ENCODE measurements at regions not wholly inside any gene's neighbourhood (a gene's known extent, or its start where the extent isn't known, plus 50 kb on each side); places are given as distances from the start of the nearest gene placed in this dataset.

DNA sequence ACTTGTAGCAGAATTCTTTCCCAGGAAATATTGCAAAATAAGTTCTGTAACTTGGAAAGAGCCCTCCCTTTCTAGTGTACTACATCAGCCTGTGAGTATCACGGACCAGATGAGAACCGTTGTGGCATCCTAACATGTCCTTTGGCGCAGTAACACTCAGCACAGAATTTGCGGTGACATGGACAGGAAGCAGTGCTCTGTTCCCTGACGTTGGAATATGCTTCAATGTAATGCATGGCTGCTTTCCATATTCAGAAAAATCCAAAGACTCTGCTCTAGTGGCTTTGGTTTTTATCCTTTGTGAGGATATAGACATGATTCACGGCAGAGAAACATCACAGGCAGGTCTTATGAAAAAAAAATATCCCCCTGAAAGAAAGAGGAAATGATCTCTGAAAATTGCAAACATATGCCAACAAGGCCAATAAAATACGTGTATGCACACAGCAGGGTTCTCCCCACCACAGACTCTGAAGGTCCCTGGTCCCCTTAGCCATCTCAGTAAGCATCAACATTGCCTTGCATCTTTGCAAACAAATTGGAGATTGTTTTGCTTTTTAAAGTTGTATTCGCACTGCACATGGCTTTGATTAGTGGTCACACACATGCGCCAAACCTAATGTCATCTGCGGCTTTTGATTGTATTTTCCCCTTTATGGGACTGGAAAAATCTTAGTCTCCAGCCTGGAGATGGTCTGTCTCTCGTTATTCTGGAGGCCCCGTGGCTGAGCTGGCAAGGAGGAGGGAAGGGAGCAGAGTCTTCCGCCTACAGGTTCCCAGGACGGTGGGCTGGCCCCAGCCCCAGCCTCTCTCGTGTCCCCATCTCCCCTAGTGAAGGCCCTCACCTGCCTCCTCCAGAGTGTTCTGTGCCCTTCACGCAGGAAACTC lies 122.9 kb downstream of the COPS8 start:
- TF ChIP-seq NFIC (IDR thresholded peaks at IDR 0.05) (no peak), TCF12 (IDR thresholded peaks at IDR 0.05; ENCODE audit: low read depth) (no peak), ZBTB7A (IDR thresholded peaks at IDR 0.05; ENCODE audit: low read depth) (no peak)

DNA sequence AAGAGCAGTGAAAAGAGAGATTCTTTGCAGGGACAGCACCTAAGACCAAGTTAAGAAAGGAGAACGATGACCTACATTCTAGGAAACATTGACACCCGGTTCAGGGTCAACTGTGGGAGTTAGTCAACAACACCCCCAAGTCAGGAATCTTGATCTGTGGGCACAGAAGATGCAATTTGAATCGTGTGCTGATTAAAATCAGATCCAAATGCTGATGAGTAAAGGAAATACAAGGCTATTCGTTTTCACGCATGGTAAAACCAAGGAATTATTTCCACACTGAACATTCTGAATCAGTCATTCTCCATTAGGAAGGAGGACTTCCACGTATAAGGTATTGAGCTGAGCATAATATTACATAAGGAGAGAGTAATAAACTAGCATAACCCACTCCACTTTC lies 124.2 kb downstream of the COPS8 start:
- TF ChIP-seq ZBTB7A (IDR thresholded peaks at IDR 0.05; ENCODE audit: low read depth): no peak
- no peak for TF ChIP-seq TCF12 (IDR thresholded peaks at IDR 0.05; ENCODE audit: low read depth)
- no peak for TF ChIP-seq TAF1 (IDR thresholded peaks at IDR 0.05; ENCODE audit: low read depth)
- no peak for TF ChIP-seq YY1 (IDR thresholded peaks at IDR 0.05; ENCODE audit: low read depth)
- no peak for TF ChIP-seq RAD21 (IDR thresholded peaks at IDR 0.05; ENCODE audit: low read depth)
- TF ChIP-seq FOXM1 (IDR thresholded peaks at IDR 0.05; ENCODE audit: borderline replicate concordance, low read depth): no peak
- no peak for TF ChIP-seq CREB1 (IDR thresholded peaks at IDR 0.05; ENCODE audit: low read depth)
- no peak for TF ChIP-seq EP300 (IDR thresholded peaks at IDR 0.05; ENCODE audit: borderline replicate concordance)
- no peak for TF ChIP-seq NFIC (IDR thresholded peaks at IDR 0.05)
- TF ChIP-seq CEBPB (IDR thresholded peaks at IDR 0.05): no peak

DNA sequence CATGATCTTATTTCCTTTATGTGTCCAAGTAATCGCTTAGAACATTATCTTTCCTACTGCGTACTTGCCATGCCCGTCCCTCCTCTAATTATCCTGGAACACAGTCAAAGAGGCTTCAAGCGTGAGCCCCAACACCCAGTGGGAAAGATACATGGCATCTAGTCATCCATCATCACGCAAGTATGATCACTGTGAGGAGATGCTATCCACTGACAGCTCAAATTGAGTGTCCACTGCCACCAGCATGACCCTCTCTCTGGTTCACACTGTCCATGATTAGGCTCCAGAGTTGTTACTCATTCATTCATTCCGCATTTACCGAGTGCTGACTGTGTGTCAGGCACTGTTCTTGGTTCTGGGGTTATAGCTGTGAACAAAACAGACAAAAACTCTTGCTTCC lies 124.6 kb downstream of the COPS8 start:
- TF ChIP-seq TAF1 (IDR thresholded peaks at IDR 0.05; ENCODE audit: low read depth) (no peak), TCF12 (IDR thresholded peaks at IDR 0.05; ENCODE audit: low read depth) (no peak), EP300 (IDR thresholded peaks at IDR 0.05; ENCODE audit: borderline replicate concordance) (no peak), FOXM1 (IDR thresholded peaks at IDR 0.05; ENCODE audit: borderline replicate concordance, low read depth) (no peak), RAD21 (IDR thresholded peaks at IDR 0.05; ENCODE audit: low read depth) (no peak), USF1 (IDR thresholded peaks at IDR 0.05) (no peak), TEAD4 (IDR thresholded peaks at IDR 0.05) (no peak), ZBTB7A (IDR thresholded peaks at IDR 0.05; ENCODE audit: low read depth) (no peak), EGR1 (IDR thresholded peaks at IDR 0.05) (no peak), NFIC (IDR thresholded peaks at IDR 0.05) (no peak), CEBPB (IDR thresholded peaks at IDR 0.05) (no peak), CREB1 (IDR thresholded peaks at IDR 0.05; ENCODE audit: low read depth) (no peak), MAX (IDR thresholded peaks at IDR 0.05) (no peak), YY1 (IDR thresholded peaks at IDR 0.05; ENCODE audit: low read depth) (no peak)
- TF ChIP-seq, protein P1, sequence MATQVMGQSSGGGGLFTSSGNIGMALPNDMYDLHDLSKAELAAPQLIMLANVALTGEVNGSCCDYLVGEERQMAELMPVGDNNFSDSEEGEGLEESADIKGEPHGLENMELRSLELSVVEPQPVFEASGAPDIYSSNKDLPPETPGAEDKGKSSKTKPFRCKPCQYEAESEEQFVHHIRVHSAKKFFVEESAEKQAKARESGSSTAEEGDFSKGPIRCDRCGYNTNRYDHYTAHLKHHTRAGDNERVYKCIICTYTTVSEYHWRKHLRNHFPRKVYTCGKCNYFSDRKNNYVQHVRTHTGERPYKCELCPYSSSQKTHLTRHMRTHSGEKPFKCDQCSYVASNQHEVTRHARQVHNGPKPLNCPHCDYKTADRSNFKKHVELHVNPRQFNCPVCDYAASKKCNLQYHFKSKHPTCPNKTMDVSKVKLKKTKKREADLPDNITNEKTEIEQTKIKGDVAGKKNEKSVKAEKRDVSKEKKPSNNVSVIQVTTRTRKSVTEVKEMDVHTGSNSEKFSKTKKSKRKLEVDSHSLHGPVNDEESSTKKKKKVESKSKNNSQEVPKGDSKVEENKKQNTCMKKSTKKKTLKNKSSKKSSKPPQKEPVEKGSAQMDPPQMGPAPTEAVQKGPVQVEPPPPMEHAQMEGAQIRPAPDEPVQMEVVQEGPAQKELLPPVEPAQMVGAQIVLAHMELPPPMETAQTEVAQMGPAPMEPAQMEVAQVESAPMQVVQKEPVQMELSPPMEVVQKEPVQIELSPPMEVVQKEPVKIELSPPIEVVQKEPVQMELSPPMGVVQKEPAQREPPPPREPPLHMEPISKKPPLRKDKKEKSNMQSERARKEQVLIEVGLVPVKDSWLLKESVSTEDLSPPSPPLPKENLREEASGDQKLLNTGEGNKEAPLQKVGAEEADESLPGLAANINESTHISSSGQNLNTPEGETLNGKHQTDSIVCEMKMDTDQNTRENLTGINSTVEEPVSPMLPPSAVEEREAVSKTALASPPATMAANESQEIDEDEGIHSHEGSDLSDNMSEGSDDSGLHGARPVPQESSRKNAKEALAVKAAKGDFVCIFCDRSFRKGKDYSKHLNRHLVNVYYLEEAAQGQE (IDR thresholded peaks at IDR 0.05; ENCODE audit: low read depth): no peak

- TF ChIP-seq RAD21 (IDR thresholded peaks at IDR 0.05; ENCODE audit: low read depth) (no peak), TAF1 (IDR thresholded peaks at IDR 0.05; ENCODE audit: low read depth) (no peak), YY1 (IDR thresholded peaks at IDR 0.05; ENCODE audit: low read depth) (no peak), USF1 (IDR thresholded peaks at IDR 0.05) (no peak), MAX (IDR thresholded peaks at IDR 0.05) (no peak), TCF12 (IDR thresholded peaks at IDR 0.05; ENCODE audit: low read depth) (no peak), FOXM1 (IDR thresholded peaks at IDR 0.05; ENCODE audit: borderline replicate concordance, low read depth) (no peak), EGR1 (IDR thresholded peaks at IDR 0.05) (no peak), TEAD4 (IDR thresholded peaks at IDR 0.05) (no peak), ZBTB7A (IDR thresholded peaks at IDR 0.05; ENCODE audit: low read depth) (no peak)
- TF ChIP-seq, protein P1 (IDR thresholded peaks at IDR 0.05; ENCODE audit: low read depth): no peak
Measured at GRCh38 chr2:237210763-237211162, 125.1 kb downstream of the COPS8 start.

GRCh38 chr2:237213315-237214022 lies 127.8 kb downstream of the COPS8 start:
- TF ChIP-seq TAF1 (IDR thresholded peaks at IDR 0.05; ENCODE audit: low read depth): no peak
